HG02938 (cell line): ENCODE measurements at regions not wholly inside any gene's neighbourhood (a gene's known extent, or its start where the extent isn't known, plus 50 kb on each side); places are given as distances from the start of the nearest gene placed in this dataset.

Experiments used
- ATAC-seq: cut with Tn5 transposase; IDR thresholded peaks from one replicate; pipeline ENCODE4 v1.9.1; 2021; ENCODE audit warnings: mild to moderate bottlenecking, moderate library complexity; ENCODE audit not compliant: unreplicated experiment

- no peak for ATAC-seq
Measured at GRCh38 chr4:111537871-111538270, 607.4 kb upstream of the FAM241A start.

GRCh38 chr4:111540671-111541070, 604.6 kb upstream of the FAM241A start:
- ATAC-seq: no peak

- no peak for ATAC-seq
Measured at GRCh38 chr4:111542056-111542455, 603.2 kb upstream of the FAM241A start.

- ATAC-seq: no peak
Measured at GRCh38 chr4:111546881-111547280, 598.4 kb upstream of the FAM241A start.

GRCh38 chr4:111556141-111556781, 589.0 kb upstream of the FAM241A start:
- ATAC-seq: no peak

GRCh38 chr4:111556851-111557250, 588.4 kb upstream of the FAM241A start:
- ATAC-seq: no peak

- no peak for ATAC-seq
Measured at GRCh38 chr4:111562826-111563225, 582.4 kb upstream of the FAM241A start.

- no peak for ATAC-seq
Measured at GRCh38 chr4:111572470-111572869, 572.8 kb upstream of the FAM241A start.

GRCh38 chr4:111573386-111573785, 571.9 kb upstream of the FAM241A start:
- ATAC-seq: no peak

GRCh38 chr4:111579767-111580166, 565.5 kb upstream of the FAM241A start:
- ATAC-seq: no peak

- no peak for ATAC-seq
Measured at GRCh38 chr4:111595456-111595855, 549.8 kb upstream of the FAM241A start.

- no peak for ATAC-seq
Measured at GRCh38 chr4:111596491-111596890, 548.8 kb upstream of the FAM241A start.

GRCh38 chr4:111601671-111602070, 543.6 kb upstream of the FAM241A start:
- no peak for ATAC-seq

- no peak for ATAC-seq
Measured at GRCh38 chr4:111602848-111603247, 542.4 kb upstream of the FAM241A start.

- no peak for ATAC-seq
Measured at GRCh38 chr4:111605111-111605510, 540.1 kb upstream of the FAM241A start.

- no peak for ATAC-seq
Measured at GRCh38 chr4:111610681-111611080, 534.6 kb upstream of the FAM241A start.

- ATAC-seq: no peak
Measured at GRCh38 chr4:111618908-111619307, 526.3 kb upstream of the FAM241A start.

GRCh38 chr4:111628437-111628836, 516.8 kb upstream of the FAM241A start:
- ATAC-seq: no peak

- no peak for ATAC-seq
Measured at GRCh38 chr4:111630705-111631104, 514.5 kb upstream of the FAM241A start.

GRCh38 chr4:111631215-111631999, 513.8 kb upstream of the FAM241A start:
- peak; percentile 72 for ATAC-seq

- ATAC-seq: no peak
Measured at GRCh38 chr4:111632641-111633151, 512.6 kb upstream of the FAM241A start.

GRCh38 chr4:111633663-111634266, 511.5 kb upstream of the FAM241A start:
- no peak for ATAC-seq
